ENCODE measurements at regions not wholly inside any gene's neighbourhood (a gene's known extent, or its start where the extent isn't known, plus 50 kb on each side); places are given as distances from the start of the nearest gene placed in this dataset.
A peak's percentile ranks its signal among the peaks of the same experiment; 100 is the strongest.

GRCh38 chr4:37126051-37126450, 118.5 kb upstream of the NWD2 start:
- DNase-seq: no peak

DNA sequence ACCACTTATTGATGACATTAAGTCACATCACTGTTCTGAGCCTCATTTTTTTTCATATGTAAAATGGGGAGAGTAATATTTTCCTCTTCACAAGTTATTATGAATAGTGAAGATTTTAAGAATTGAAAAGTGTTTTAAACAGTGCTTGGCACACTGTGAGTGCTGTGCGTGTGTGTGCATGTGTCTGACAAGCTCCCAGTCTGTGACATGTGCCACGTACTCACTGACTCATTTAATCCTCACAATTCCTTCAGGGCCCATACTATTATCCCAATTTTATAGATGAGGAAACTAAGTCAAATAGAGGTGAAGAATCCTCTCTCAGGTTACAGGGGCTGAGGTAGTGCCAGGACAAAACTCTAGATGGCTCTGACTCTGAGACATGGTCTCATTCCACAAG, 114.1 kb upstream of the NWD2 start:
- no peak for DNase-seq

- no peak for DNase-seq
These were observed 112.1 kb upstream of the NWD2 start for GRCh38 chr4:37132351-37132974.

DNA sequence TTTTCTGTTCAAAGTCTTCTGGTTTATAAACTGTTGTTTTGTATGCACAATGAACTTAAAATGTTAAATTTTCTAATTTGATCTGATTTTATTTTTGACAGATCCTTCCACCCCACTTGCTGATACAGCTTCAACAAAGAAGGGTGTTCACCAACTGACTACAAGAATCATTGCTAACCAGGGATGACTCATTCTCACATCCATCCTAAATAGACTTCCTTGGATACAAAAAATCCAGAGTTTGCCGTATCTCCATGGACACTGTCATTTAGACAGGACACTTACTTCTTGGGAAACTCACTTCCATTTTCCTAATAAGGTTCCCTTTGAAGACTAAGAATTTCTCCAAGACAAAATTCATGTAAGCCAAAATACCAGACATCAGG, 111.6 kb upstream of the NWD2 start:
- no peak for DNase-seq

DNA sequence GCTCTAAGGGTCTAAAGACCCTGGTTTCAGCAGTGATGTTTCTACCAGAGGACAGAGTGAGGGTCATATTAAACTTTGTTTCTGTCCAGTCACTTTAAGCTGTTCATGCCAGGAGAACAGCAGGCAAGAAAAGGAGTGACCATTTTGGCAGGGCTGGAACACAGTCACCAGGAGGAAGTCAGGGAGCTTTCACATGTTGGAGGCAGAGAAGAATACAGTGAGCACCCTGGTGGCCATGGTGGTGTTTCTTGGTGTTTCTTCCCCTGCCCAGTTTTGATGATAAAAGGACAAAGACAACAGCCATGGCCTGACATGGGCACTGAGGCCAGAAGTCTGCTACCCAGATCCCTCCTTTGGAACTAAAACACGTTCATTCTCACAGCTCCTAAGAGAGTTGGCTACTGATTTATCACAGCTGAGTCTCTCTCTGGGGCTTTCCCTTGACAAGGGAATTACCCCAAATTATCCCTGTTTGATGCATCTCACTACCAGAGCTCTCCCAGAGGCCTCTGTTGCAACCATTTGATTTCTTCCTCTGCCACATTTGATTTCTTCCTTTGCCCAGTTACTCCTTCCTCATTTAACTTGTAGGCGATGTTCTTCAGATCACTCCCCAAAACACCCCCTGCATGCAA, 106.4 kb upstream of the NWD2 start:
- peak; percentile 34 for DNase-seq

- no peak for DNase-seq
These were observed 105.8 kb upstream of the NWD2 start for GRCh38 chr4:37138789-37139188.

GRCh38 chr4:37139987-37140386, 104.6 kb upstream of the NWD2 start:
- no peak for DNase-seq

- no peak for DNase-seq
These were observed 98.3 kb upstream of the NWD2 start for GRCh38 chr4:37146260-37146659.

GRCh38 chr4:37157476-37158167, 86.9 kb upstream of the NWD2 start:
- DNase-seq: no peak

DNA sequence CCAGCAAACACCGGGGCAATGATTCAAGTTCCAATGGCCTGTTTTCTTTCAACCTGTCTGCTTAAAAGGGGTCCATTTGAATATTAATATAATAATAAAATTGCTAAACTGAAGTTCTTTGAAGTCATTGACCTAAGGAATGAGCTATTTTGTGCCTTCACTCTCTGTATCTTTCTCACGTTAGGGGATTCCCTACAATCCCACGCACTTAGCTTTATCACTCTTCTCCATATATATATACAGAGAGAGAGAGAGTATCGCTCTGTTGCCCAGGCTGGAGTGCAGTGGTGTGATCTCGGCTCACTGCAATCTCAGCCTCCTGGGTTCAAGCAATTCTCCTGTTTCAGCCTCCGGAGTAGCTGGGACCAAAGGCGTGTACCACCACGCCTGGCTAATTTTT, 83.9 kb upstream of the NWD2 start:
- no peak for DNase-seq

DNA sequence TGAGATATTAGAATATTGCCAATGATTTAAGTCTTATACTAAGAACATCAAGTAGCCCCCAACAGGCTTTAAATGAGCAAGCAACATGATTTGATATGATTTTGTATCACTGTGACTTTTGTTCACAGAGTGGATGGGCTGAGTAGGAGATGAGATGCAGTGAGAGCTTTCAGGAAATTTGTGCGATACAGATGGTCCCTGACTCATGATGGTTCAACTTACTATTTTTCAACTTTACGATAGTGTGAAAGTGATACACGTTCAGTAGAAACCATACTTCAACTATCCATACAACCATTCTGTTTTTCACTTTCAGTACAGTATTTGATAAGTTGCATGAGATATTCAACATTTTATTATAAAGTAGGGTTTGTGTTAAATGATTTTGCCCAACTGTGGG, 78.7 kb upstream of the NWD2 start:
- no peak for DNase-seq

DNA sequence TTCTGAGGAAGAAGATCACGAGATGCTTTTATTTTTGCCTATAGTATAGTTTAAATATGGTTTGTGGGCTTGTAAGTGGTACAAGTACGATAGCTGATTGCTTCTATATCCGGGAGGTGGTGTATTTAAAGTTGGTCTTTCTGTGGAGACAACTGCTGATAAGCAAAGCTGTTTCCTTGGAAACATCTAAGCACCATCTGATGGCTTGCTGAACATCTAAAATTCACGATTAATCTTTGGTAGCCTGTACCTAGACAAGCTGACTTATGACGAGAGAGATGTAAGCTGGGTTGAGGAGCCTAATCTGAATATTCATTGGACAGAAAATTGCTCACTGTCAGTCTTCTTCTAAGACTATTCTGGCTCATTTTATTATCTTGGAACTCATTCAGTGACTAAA, 74.6 kb upstream of the NWD2 start:
- no peak for DNase-seq

GRCh38 chr4:37188100-37188499, 56.4 kb upstream of the NWD2 start:
- DNase-seq: peak; percentile 23
